HG03432 (cell line): ENCODE measurements at regions not wholly inside any gene's neighbourhood (a gene's known extent, or its start where the extent isn't known, plus 50 kb on each side); places are given as distances from the start of the nearest gene placed in this dataset.

Source experiments
- ATAC-seq: cut with Tn5 transposase; IDR thresholded peaks from one replicate; pipeline ENCODE4 v1.9.1; 2021; ENCODE audit warnings: mild to moderate bottlenecking, moderate library complexity; ENCODE audit not compliant: unreplicated experiment

DNA sequence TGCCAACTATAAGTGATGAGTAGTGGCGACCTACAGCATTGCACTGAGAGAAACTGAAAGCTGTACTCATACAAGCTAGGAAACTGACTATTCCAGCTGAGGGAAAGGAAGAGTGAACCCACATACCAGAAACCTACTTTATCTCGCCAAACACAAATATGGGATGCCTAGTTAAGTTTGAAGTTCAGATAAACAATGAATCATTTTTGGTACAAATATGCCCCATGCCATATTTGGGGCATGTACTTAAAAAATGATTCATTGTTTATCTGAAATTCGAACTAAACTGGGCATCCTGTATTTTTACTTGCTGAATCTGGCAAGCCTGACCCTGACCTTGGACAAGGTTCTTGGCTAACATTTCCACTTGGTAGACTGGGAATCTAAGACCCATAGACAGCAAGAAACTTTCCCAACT, 527.8 kb upstream of the PSMD7 start:
- ATAC-seq, result no peak

- no peak for ATAC-seq
Observed at GRCh38 chr16:73764321-73764720, 532.3 kb upstream of the PSMD7 start.

DNA sequence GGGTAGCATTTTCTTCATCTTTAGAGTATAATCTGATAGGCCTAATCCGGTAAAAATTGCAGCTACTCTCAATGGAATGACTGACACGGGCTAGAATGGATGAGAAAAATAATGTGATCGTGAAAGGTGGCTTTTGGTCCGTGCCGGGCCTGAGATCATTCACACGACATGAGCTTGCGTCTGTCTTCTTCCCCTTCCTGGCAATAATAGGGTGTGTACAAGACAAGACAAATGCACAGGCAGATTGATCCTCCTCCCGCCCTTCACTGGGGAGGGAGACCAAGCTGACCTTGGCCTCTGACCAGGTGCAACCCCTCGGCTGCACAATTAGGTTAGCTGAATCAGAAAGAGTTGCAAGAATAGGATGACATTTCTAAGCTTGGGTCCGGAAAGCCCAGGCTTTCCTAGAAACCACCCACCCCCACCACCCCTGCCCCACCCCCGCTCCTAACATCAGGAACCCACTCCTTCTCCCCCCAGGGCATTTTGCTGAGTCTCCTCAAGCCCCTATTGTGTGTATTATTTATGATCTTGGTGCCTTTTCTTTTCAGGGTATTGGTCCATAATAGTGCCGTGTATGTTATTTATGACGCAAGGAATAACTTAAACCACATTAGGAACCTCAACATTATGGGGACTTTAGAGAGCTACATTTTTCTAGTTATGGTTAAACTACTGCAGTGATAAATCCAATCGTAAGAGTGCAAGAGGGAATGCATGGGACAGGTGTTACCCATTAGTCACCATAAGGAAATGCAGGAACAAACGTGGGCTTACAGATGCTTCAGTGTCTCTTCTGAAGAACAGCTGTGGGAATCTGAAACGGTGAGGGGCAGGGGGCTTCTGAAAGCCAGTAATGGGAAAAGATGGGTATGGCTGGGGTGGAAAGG, 540.1 kb upstream of the PSMD7 start:
- ATAC-seq, result no peak

DNA sequence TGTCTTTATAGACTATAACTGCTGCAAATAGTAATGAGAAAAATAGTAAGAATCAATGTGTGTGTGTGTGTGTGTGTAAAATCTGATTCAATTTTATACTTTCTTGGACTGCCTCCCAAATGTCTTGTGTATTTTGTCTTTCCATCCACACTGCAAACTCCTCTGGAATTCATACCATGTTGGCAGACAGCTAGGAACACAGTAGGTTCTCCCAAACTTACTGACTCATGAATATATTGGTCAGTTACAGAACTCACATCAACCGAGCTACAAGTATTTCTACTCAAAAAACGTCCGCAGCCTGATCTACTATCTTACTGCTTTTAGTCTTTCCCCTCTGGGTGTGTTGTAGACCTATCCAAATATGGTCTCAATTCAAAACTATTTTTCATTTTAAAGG, 542.7 kb upstream of the PSMD7 start:
- no peak for ATAC-seq

GRCh38 chr16:73750639-73751038, 546.0 kb upstream of the PSMD7 start:
- no peak for ATAC-seq

GRCh38 chr16:73747328-73747727, 549.3 kb upstream of the PSMD7 start:
- no peak for ATAC-seq

DNA sequence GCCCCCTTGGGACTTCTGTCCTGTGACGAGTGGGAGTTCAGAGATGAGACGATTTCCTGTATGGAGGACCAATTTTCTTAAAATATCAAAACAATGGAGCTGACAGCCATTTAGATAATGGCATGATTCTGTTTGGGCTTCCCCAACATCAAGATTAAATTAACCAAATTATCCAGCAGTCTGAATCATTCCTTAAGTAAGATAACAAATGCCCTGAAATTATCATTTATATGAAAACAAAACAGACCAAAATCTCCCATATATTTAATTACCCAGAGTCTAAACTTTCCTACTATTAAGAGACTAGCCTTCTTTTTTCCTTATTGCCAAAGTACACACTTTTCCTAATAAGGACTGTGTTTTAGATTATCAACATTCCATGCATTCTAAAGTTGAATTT, 550.1 kb upstream of the PSMD7 start:
- no peak for ATAC-seq

DNA sequence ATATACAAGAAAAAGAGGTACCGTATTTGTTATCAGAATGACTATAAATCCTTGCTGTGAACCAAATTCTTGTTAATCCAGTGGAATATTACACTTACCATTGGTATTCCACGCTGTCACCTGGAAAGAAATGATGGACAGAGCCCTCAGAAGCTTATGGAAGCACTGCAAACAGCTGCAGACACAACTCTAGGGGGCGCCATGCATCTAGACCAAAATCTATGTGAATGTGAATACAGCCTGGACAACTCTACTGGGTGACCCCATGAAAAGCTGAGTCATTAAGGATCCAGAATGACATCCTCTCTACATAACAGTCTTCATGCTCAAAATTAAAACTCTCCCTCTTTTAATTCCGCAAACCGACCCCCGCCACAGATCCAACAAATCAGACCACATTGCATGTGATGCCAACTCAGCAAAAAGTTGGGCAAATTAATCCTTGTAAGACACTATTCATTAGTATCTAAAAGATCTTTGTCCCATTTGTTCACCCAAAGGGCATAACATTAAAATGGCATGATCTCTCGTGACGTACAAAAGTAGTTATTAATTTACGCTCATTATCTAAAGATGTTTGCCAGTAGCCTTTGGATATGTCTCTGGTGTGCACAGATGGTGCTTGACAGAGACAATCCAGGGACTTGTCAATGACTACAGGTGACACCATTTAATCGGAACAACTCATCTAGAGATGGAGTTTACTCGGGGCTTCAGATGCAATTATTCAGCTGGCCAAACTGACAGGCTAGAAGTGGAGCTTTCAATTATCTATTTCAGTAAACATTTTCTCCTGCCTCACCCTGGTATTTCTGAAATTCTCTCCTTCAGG, 552.7 kb upstream of the PSMD7 start:
- no peak for ATAC-seq

DNA sequence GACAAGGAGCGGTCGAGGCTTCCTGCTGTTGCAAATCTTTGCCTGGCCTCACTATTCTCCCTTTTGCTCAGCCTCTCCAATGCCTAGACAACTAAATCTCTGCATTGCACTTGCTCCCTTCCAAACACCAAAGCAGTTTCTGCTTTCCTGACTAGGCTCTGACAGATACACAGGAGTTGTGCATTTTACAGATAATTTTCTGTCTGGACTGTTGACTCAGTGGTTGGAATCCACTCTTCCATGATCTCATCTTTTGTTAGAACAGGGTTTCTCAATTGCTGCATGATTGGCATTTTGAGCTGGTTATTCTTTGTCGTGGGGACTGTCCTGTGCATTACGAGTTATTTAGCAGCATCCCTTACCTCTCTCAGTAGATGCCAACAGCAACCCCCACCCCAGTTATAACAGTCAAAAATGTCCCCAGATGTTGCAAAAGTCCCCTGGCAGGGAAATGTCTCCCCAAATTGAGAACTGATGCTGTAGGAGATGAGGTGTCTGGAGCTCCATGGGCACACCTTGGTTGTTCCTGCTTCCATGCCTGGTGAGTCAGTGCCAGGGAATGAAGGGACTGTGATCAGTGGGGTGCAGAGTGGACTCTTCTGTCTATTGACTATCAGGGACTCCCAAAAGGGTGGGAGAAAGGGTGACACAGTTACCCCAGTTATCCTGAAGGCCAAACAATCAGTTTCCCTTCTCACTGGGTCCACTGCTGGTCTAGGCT, 557.4 kb upstream of the PSMD7 start:
- no peak for ATAC-seq

DNA sequence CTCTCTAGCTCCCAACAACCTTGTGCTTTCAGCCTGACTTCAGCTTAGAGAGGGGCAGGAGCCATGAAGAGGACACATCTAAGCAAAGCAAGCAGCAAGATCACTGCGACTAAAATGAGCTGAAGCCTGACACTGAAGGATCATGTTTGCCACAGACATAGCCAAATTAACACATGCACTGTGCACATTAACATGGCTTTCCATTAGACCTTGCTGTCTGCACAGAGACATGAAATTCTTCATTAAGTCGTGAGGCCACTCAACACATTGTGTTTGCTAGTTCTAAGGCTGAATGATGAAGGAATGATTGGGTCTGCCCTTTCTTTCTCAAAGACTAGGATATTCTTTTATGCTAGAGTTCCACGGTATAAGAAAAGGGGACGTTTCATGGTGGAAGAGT, 558.3 kb upstream of the PSMD7 start:
- no peak for ATAC-seq

DNA sequence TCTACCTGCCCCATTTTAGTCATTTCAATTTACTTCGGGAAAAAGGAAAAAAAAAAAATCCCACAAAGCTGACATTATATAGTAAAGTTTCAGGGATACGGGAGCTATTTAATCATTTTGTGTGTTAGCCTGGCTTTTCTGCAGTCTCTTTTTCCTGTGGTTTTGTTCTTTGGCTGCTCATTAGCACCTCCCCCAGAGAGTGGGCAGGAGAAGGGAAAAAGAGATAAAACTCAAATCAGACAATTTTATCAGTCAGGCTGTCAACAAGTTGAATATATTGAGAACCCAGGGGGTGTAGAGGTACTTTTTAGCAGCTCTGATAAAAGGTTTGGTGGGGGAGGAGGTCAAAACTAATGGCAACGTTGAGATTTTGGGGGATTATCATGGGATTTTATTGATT, 559.0 kb upstream of the PSMD7 start:
- no peak for ATAC-seq

- no peak for ATAC-seq
Observed at GRCh38 chr16:73735954-73736353, 560.7 kb upstream of the PSMD7 start.

- ATAC-seq, result peak; percentile 85
Observed at GRCh38 chr16:73735018-73735417, 561.6 kb upstream of the PSMD7 start.

DNA sequence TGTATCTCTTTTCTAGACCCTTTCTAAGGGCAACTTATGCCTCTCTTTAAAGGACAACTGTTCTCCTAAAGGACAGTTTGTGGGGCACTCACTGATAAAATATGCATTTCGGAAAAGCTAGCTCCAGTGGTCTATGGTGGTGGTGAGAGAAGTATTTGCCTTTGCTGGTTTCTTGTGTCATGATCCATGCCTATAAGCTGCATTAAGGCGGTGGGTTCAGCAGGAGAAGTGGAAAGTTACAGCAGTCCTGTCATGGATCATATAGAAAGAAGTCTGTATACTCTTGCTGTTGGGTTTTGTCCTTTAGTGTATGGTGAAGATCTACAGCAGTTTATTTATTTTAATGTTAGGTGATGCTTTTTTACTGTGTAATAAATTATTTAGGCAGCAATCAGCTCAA, 563.9 kb upstream of the PSMD7 start:
- no peak for ATAC-seq

DNA sequence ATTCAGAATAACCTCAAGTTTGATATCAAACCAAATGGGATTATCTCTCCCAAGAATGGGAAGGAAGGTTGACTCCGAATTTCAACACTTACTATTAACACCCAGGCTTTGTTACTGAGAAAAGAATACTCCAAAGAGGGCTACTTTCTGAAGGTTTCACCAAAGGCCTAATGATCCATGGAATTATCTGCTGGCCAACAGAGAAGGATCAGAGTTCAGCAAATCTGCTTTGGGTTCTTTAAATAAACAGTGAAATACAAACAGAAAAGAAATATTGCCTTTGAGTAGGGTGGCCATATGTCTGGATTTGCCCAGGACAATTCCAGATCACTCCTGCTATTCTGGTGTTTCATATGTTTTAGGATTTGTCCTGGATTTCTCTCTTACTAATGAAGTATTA, 564.5 kb upstream of the PSMD7 start:
- ATAC-seq, result no peak

- no peak for ATAC-seq
Observed at GRCh38 chr16:73730481-73731090, 566.0 kb upstream of the PSMD7 start.

DNA sequence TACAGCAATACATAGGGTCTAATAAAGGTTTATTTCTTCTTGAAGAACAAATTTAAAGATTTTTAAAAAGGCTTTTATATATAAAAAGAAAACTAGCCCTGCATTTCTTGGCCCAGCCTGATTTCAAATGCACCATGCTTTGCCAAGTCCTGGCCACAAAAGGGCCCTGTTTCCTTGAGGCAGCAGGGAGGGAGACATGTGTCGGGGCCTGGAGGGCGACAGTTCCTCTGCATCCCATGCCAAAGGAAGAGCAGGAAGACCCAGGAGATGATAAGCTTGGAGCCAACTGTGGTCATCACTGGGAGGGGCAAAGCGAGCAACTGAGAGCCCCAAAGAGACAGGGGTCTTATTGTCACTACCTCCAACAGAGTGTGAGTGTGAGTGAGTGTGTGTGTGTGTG, 571.5 kb upstream of the PSMD7 start:
- ATAC-seq, result no peak

DNA sequence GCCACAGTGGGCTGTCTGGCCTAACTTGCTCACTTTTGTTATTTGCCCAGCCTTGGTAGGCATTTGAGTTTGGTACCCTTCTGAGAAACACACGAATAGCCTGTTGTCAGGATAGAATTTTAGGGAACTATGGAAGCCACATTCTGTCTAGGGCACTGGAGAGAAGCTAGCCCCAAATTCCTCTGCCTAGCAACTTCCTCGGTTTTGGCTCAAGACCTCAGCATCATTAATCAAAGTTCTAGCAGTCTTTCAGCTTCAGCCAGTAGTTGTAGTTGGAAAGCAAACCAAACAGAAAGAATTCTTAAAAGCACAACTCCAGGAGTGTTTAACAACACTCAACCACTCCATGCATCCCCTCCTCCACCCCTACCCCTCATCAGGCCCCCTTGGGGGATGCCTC, 572.1 kb upstream of the PSMD7 start:
- no peak for ATAC-seq

DNA sequence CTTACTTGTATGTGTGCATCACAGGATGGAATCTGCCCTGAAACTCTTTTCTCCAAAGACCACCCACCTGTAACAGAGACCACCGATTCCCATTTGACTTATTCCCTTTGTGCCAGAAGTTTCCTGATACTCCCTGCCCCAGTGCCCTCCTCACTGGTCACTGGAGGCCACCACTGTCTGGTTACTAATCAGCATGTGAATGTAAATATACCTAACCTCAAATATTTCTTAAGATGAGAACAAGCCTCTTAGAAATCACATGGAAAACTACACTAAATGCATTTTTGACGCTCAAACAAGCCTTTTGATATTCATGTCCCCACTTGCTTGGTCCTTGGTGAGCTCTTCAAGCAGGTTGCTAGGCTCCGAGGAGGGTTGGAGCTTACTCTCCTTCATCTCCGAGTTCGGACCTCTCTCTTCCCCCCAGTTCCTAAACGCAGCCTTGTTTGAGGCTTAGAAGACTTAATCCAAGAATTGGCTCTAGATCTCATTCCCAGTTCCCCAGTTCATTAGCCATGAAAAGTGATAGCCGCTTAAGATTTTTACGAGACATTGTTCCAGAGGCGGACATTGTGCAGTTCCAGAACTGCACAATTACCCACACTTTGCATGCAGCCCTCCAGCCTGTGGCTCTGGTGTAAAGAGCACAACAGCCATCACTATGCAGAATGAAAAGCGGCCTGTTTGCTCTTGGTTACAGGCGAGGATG, 579.2 kb upstream of the PSMD7 start:
- no peak for ATAC-seq

GRCh38 chr16:73714976-73715375, 581.6 kb upstream of the PSMD7 start:
- ATAC-seq, result no peak
